Pons (tissue), 1 donor: ENCODE measurements at regions not wholly inside any gene's neighbourhood (a gene's known extent, or its start where the extent isn't known, plus 50 kb on each side); places are given as distances from the start of the nearest gene placed in this dataset.
A peak's percentile ranks its signal among the peaks of the same experiment; 100 is the strongest.
"Not testable (repeated sequence)": the region's sequence is repeated elsewhere in the genome, so short reads cannot be mapped to it uniquely, and the experiment has no call there.

Experiments
- DNase-seq: peaks from one replicate; pipeline ENCODE4 v3.0.0-alpha.2; 2016; ENCODE audit warnings: low spot score

DNA sequence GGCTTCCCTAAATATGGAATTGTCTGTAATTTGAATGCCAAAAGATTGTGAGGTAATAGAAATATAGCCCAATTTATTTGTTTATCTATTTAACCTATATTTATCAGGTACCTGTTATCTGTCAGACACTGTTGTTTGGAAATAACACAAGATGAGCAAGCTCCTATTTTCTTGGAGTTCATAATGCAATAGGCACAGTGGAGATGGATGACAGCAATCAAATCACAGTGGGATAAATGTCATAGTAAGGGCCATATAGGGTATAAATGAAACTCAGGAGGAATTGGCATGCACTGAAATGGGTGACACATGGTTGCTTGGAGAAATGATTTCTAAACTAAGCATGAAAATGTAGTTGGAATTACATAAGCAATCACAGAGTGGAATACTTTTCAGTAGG, 761.8 kb upstream of the MBL2 start:
- DNase-seq: peak; percentile 2

DNA sequence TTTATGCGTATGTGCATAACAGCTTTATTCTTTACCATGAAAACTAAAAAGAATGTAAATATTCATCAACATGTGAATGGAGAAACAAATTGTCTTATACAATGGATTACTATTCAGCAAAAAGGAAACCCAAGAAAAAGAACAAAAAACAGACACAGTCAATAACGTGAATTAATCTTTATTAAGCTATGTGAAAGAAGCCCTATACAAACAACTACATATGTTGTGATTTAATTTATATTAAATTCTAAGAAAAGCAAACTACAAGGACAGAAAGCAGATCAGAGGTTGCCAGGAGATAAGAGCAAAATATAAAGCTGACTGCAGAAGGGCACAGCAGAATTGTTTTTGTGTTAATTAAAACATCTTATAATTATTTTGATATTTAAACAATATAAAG, 756.4 kb upstream of the MBL2 start:
- no peak for DNase-seq

DNA sequence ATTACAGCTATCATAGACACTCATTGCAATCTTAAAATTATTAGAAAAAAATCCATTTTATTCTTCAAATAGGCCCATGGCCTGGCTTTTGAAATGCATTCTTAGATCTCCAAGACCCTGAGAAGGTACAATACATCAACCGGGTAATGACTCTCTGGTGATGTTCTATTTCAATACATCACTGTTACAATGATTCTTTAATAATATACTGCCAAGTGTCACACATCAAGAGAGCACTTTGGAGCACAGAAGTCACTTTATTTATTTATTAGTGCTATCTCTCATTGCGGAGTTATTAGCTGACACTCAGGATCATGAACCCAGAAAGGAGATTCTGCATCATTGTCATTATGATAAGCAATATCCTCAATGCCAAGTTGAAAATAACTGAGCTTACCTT, 748.5 kb upstream of the MBL2 start:
- no peak for DNase-seq

DNA sequence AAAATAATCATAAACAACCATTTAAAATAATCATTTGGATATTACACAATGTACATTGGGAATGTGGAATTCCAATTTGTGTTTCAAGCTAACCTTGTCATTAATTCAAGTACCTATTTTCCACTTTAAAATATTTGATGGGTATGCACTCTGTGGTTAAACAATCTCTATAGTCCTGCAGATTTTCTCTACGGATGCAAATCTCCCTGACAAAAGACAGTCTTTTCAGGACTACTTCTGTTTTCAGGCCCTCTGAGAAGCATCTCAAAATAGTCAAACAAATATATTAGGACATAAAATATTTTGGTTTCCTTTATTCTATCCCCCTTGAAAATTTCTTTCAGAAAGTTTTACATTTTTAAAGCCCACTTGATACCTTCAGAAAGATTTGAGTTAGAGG, 735.6 kb upstream of the MBL2 start:
- DNase-seq: no peak

DNA sequence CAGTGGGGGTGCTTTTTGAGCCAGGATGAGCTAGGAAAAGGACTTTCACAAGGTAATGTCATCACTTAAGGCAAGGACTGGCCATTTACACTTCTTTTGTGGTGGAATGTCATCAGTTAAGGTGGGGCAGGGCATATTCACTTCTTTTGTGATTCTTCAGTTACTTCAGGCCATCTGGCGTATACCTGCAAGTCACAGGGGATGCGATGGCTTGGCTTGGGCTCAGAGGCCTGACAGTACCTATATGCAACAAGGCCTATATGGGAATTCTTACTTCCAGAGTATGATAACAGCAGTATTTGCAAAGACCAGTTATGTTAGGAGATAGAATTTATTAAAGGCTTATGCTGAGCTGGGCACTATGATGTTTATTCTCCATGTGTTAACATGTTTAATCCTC, 731.9 kb upstream of the MBL2 start:
- DNase-seq: not testable (repeated sequence)

DNA sequence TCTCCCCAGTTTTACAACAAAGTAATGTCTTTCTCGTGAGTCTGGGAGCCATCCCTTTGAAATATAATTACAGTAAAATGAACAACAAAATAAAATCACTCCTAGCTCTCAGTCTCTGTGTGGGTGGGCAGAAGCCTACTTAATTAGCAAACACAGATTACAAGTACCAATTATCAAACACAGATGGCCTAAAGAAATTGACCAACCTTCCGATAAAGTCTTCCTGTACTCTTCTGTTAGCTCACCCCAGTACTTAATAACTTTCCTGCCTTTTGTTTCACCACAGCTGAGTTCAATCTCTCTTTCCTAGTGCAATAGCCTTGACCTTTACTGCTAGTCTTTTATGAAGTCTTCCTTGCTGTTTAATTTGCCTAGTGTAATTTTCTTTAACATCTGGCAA, 719.2 kb upstream of the MBL2 start:
- DNase-seq: no peak

DNA sequence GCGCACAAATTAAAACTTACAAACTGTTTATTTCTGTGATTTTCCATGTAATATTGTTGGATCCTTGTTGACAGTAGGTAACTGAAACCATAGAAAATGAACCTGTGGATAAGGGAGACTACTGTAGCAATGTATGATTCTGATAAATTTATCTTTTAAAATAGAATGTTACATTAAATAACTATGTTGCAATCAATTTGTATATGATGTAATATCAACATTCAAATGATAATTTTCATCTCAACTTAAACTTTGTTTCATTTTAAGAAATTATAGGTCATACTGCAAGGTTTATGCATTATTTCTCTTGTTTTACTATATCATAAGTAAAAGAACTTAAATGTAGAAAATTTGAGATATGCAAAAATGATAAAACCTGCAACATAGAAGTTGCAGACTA, 718.0 kb upstream of the MBL2 start:
- DNase-seq: no peak

DNA sequence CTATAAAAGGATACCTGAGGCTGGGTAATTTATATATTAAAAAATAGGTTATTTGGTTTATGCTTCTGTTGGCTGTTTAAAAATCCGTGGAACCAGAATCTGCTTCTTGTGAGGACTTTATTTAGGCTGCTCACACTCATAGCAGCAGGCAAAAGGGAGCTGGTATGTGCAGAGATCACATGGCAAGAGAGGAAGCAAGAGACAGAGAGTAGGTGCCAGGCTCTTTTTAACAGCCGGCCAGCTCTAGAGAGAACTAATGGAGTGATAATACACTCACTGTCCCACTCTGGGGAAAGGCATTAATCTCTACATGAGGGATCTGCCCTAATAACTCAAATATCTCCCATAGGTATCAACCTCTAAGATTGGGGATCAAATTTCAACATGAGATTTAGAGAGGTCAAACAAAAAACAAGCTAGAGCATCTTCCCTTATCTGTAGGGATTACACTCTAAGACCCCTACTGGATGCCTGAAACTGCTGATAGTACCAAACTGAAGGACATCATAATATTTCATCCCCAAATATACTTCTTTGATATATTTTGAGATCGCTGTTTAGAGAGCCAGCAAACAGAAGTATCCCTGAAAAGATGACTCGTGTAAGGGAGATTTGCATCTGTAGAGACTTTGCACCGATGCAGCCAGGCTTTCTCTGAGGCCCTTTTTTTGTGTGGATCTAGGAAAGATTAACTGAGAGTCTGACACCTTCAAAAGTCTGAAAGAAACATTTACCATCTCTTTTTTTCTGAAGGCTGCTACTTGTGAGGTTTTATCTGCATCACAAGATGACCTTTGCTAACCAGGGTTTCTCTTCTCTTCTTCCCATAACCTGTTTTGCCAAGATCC, 717.0 kb upstream of the MBL2 start:
- DNase-seq: no peak

DNA sequence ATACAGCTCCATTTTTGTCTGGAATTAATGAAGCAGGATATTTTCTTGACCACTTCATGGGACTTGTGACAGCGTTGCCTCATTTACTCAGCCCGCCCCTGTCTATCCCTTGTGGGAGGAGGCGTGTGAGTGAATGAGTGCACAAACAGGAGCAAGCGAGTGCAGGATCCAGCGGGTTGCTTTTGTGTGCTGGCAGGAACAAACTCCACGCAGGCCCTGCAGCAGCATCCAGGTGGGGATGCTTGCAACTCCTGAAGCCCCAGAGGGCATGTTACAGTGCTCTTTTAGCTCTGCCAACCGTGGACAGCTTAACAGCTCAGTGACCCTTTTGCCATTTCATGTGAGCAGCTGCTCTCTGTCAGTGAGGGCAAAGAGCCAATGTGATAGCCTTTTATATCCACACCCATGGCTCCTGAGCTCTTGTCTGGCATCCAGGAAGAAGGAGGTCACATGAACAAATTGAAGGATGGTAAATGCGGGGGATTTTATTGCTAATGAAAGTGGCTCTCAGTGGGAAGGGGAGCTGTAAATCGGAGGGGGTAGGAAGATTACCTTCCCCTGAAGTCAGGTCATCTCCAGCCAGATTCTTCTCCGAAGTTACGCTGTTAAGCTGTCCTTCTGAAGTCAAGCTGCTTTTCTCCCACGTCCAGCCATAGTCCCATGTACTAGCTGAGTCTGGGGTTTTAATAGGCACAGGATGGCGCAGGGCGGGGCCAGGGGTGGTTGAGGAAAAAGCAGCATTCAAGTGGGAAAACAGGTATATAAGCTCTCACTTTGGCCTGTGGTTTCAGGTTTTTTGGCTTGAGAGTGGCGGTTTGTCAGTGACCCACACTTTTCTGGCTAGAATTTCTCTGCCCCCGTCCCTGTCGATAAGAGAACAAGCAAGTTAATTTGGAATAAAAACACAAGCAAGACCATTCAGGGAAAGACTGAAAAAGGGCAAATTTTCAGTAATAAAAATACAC, 714.7 kb upstream of the MBL2 start:
- DNase-seq: no peak

DNA sequence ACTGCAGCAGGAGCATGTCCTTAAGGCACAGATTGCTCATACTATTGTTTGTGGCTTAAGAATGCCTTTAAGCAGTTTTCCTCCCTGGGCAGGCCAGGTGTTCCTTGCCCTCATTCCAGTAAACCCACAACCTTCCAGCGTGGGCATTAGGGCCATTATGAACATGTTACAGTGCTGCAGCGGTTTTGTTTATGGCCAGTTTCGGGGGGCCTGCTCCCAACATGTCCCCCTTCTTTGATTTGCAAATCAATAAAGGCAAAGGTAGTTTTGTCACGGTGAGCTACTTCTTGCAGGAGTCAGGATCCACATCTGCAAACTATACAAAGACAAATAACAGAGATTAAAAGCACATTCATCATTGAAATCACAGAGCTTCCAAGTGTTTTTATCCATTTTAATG, 712.8 kb upstream of the MBL2 start:
- not testable (repeated sequence) for DNase-seq

DNA sequence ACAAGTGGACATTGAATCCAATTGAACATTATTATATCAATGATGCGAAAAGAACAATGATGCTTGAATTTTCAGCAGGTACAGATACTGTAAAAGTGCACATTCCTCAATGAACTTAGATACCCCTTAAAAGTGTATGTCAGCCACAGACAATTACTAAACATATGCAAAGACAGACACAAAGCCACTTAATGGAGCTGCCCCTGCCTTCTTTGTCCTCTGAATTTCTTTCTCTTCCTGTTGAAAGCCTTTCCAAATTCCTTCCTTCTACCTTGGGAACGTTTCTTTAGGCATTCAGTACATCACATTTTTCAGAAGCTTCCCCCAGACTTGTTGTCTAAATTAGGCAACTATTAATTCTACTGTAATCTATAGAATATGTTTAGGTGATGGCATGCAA, 706.8 kb upstream of the MBL2 start:
- DNase-seq: no peak

DNA sequence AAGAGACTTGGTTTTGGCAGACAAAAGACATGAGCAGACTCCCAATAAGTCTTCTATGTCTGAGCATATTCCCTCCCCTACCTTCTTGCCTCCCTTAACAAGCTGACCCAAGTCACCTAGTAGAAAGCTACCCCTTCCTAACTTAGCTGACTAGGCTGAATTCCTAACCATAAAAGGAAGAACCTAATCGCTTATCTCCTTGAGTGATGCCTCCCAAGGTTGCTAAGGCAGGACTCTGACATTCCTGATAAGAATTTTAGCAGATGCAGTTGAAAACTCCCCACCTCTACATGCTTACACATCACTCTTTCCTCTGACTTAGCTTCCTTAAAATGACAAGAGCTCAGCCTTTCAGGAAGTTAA, 704.7 kb upstream of the MBL2 start:
- no peak for DNase-seq

DNA sequence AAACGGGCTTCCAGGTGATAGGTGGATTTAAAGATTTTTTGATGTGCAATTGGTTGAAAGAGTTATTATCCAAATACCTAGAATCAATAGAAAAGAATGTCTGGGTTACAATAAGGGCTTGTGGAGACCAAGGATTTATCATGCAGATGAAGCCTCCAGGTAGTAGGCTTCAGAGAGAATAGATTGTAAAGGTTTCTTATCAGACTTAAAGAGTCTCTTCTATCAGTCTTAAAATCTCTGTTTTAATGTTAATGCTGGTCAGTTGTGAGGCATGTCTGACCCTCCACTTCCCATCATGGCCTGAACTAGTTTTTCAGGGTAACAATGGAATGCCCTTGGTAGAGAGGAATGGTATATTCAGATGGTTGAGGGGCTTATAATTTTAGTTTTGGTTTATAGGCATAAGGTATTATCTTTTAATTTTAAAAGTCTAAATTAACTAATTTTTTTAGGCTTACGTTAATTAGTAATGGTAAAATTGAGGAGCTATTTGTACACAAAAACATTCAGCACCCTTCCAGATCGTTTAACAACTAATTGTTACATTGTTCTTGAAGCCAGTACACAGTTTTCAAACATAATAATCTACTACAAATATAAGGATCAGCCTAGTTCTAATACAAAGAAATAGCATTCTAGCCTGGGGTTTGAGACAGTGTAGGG, 704.2 kb upstream of the MBL2 start:
- no peak for DNase-seq

DNA sequence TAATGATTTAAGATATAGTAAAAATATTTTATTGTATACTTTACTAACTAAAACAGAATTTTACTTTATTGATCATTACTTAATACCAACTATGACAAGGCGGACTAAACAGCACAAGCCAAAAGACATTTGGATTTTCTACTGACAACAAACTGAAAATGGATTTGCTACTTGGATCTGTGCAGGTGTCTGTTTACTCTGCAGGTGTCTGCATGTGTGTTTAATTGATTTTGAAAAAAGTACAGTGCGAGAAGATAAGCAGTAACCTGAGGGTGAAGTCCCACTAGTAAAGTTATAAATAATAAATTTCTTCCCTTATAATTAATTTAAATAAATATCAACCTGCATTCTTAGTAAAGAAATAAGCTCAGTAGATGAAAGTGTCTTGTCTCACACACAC, 696.8 kb upstream of the MBL2 start:
- DNase-seq: no peak

DNA sequence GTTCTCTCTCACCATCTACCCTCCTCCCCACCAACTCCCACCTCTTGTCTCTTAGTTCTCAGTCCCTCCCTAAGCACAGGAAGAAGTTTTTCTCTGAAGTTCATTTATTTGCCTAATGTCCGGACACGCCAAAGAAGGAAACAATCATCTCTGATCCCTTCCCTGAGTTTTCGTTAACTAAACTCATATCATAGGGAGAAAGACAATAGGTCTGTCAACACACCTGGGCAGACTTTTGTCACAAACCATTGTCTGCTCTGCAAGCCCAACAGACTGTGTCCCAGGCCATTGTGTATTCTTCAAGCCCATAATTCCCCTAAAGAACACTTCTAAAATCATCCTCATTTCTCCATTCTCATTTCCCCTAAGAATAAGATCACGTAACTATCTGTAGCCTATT, 691.0 kb upstream of the MBL2 start:
- DNase-seq: no peak

DNA sequence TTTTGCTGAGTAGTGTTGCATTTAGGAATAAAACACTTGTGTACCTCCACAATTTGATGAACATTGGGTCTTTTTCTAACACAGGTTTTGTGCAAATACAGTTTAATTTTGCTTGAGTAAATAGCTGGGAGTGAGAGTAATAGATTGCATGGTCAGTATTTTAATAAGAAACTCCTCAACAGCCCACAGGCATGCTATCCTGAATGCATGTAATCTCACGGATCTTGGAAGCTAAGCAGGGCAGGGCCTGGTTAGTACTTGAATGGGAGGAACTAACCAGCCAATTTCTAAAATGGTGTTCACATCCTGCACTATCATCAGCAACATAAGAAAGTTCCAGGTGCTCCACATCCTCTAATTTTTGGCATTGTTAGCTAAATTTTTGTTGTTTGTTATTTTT, 685.4 kb upstream of the MBL2 start:
- DNase-seq: no peak

DNA sequence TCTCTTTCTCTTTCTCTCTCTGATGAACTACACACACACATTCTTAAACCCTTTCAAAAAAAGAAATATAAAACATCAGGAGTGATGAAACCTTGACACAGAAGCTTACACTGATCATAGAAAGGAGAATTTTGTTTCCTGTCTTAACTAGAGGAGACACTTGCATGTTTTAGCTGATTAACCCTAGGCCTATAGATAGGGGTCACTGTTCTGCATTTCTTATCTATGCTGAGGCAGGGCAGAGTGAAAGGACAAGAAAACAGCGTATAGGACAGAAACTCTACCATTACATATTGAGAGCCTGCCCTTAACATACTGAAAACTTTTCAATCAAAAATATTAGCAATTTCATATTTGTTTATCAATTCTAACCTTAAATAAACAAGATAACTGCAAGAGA, 680.6 kb upstream of the MBL2 start:
- peak; percentile 6 for DNase-seq

DNA sequence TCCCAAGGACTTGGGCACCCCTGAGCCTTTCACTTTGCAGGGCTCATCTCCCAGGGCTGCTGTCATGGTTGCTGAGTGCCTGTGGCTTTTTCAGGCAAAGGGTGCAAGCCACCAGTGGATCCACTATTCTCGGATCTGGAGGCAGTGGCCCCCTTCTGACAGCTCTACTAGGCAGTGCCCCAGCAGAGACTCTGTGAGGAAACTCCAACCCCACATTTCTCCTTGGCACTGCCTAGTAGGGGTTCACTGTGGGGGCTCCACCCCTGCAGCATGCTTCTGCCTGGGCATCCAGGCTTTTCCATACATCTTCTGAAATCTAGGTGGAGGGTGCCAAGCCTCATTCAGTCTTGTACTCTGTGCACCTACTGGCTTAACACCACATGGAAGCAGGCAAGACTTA, 675.0 kb upstream of the MBL2 start:
- no peak for DNase-seq

DNA sequence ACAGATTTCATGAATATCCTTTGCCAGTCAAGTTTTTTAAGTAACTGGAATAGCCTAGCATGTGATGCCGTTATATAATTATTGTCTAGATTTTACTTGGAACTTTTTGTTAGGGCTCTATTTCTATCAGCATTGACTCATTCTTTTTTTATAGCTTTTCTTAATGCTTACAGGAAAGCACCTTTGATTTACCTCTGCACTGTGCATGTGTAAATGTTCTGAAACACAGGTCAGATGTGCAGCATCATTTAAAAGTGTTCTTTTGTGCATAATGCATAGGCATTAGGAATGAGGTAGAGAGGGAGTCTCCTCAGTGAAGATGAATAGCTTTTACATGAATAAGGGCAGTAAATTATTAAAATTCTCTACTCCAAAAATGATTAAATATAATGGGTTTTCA, 669.3 kb upstream of the MBL2 start:
- no peak for DNase-seq

DNA sequence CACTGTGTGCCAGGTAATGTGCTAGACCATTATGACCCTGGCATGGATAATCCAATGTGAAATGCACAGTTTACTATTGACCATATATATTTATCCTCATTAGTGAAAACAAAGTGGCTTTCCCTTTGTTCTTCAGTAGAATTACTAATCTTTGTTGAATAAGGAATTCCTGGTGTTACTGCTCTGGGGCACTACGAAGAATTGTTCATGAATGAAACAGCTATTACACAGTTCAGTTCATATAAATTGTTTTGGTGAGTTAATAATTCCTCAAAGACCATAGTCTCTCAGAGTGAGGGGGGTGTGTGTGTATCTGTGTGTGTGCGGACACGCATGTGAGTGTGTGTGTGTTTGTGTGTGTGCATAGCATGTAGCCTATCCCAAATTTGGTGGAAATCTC, 668.0 kb upstream of the MBL2 start:
- no peak for DNase-seq

DNA sequence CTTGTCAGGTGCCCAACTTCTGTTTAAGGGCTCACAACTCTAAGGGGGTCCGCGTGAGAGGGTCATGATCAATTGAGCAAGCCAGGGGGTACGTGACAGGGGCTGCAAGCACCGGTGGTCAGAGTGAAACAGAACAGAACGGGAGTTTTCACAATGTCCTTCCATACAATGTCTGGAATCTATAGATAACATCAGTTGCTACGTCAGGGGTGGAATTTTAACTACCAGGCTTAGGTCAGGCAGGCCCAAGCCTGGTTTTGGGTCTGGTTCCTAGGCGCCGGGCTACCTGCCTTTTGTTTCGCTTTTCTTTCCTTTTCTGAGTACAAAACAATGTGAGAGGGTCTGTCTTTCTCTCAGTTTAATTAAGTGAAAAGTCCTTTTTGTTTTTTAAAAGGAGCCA, 666.5 kb upstream of the MBL2 start:
- not testable (repeated sequence) for DNase-seq

DNA sequence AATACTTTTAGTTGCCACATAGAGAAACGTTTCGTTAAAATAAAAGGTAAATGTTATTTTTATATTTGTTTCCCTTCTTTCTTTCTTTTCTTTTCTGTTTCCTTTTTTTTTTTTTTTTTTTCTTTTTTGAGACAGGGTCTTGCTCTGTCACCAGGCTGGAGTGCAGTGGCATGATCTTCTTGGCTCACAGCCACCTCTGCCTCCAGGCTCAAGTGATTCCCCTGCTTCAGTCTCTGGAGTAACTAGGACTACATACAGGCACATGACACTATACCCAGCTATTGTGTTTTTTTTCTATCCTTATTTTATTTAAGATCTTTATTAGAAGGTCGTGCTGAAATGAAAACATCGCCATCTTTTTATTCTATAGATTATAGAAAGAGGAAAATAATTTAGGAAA, 661.8 kb upstream of the MBL2 start:
- no peak for DNase-seq

DNA sequence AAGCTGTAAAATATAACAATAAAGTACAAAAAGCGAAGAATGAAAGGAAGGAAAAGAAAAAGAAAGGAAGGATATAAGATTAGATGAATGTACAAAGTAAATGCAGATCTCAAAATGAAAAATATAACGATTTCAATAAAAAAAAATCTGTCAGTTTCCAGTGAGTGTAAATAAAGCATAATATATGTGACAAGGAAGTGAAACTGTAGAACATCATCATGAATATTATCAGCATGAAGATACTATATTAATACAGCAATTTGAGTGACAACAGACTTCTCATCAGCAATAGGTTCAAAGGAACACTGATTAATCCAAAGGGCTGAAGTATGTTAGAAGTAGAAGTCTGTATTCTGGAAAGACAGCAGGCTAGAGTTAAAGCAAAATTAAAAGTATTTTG, 659.5 kb upstream of the MBL2 start:
- no peak for DNase-seq
